Naive thymus-derived CD8-positive, alpha-beta T cell (primary cell): ENCODE measurements at regions not wholly inside any gene's neighbourhood (a gene's known extent, or its start where the extent isn't known, plus 50 kb on each side); places are given as distances from the start of the nearest gene placed in this dataset.
"Not testable (repeated sequence)": the region's sequence is repeated elsewhere in the genome, so short reads cannot be mapped to it uniquely, and the experiment has no call there.

Experiments
- ATAC-seq, 2 donors: fragments of 150-1000 bp; cut with Tn5 transposase in 1 of 2; sonication (Bioruptor Pico), chemical (Tn5 transposase) in 1 of 2; 1 replicate in 1 of 2; 2 replicates in 1 of 2; pipeline ENCODE4 v1.10.0; 2021; ENCODE audit warnings: mild to moderate bottlenecking in 2 of 2, moderate library complexity in 2 of 2
- POLR2A ChIA-PET: fragments of 350-600 bp; sonication (Branson Sonifier 250); formaldehyde crosslinking; loops from one replicate; lab custom pipeline; 2021; ENCODE audit warnings: antibody characterized with exemption; lab: Charles Lee
- DNase-seq, 10 donors: peaks; one replicate each; pipeline versions ENCODE4 v3.0.0 to v3.0.0-alpha.2; 2020 to 2022
- H3K27ac Mint-ChIP-seq, 10 donors: one replicate each; pipeline ENCODE4 v1.8.0; 2020 to 2022; ENCODE audit warnings: mild to moderate bottlenecking in 10 of 10, mixed read lengths in 10 of 10, moderate library complexity in 4 of 10, inconsistent platforms in 1 of 10
- H3K27me3 Mint-ChIP-seq, 5 donors: one replicate each; pipeline ENCODE4 v1.8.0; 2021 to 2022; ENCODE audit warnings: mixed read lengths in 5 of 5
- H3K36me3 Mint-ChIP-seq, 3 donors: one replicate each; pipeline ENCODE4 v1.8.0; 2020 to 2022; ENCODE audit warnings: mixed read lengths in 3 of 3, mild to moderate bottlenecking in 2 of 3, inconsistent platforms in 1 of 3
- H3K4me1 Mint-ChIP-seq, 4 donors: one replicate each; pipeline ENCODE4 v1.8.0; 2021 to 2022; ENCODE audit warnings: mixed read lengths in 4 of 4
- H3K4me3 Mint-ChIP-seq, 10 donors: one replicate each; pipeline ENCODE4 v1.8.0; 2020 to 2022; ENCODE audit warnings: mild to moderate bottlenecking in 10 of 10, mixed read lengths in 10 of 10, moderate library complexity in 6 of 10, inconsistent platforms in 1 of 10
- H3K9me3 Mint-ChIP-seq, 9 donors: one replicate each; pipeline ENCODE4 v1.8.0; 2020 to 2022; ENCODE audit warnings: mixed read lengths in 9 of 9, mild to moderate bottlenecking in 3 of 9, inconsistent platforms in 1 of 9, moderate library complexity in 1 of 9

- H3K27ac Mint-ChIP-seq: no peak overlapping the region
- peaks cover 0 to 6% (median 0%) of the 10 kb centered on the region in 9 donors for H3K9me3 Mint-ChIP-seq
- no peaks in the 10 kb centered on the region for H3K27me3 Mint-ChIP-seq
- no peak overlapping the region for H3K4me3 Mint-ChIP-seq
- no peak for DNase-seq
- POLR2A ChIA-PET: no interaction called here
- H3K4me1 Mint-ChIP-seq: peaks cover 0 to 5% (median 0%) of the 10 kb centered on the region in 4 donors
- H3K36me3 Mint-ChIP-seq: peaks cover 23 to 53% (median 34%) of the 10 kb centered on the region in 3 donors
- ATAC-seq: no peak
These were observed 344.6 kb downstream of the TYW1 start for GRCh38 chr7:67341153-67341768.

- DNase-seq: no peak
- POLR2A ChIA-PET: no interaction called here
- Mint-ChIP-seq H3K36me3 (peaks cover 23 to 57% (median 35%) of the 10 kb centered on the region in 3 donors), H3K4me1 (peaks cover 0 to 5% (median 0%) of the 10 kb centered on the region in 4 donors), H3K27me3 (no peaks in the 10 kb centered on the region), H3K4me3 (no peak overlapping the region), H3K27ac (no peak overlapping the region), H3K9me3 (peaks cover 0 to 6% (median 0%) of the 10 kb centered on the region in 9 donors)
- no peak for ATAC-seq
These were observed 346.5 kb downstream of the TYW1 start for GRCh38 chr7:67343114-67343513.

- DNase-seq: no peak
These were observed 346.9 kb downstream of the TYW1 start for GRCh38 chr7:67343572-67343971.

GRCh38 chr7:67344481-67345193 lies 348.0 kb downstream of the TYW1 start:
- ATAC-seq: no peak
- H3K9me3 Mint-ChIP-seq: peaks cover 0 to 6% (median 0%) of the 10 kb centered on the region in 9 donors
- peaks cover 0 to 5% (median 0%) of the 10 kb centered on the region in 4 donors for H3K4me1 Mint-ChIP-seq
- H3K27me3 Mint-ChIP-seq: no peaks in the 10 kb centered on the region
- POLR2A ChIA-PET: no interaction called here
- H3K4me3 Mint-ChIP-seq: no peak overlapping the region
- no peak overlapping the region for H3K27ac Mint-ChIP-seq
- no peak for DNase-seq
- H3K36me3 Mint-ChIP-seq: peaks cover 23 to 50% (median 37%) of the 10 kb centered on the region in 3 donors

More at GRCh38 chr7:67343572-67343971, 346.9 kb downstream of the TYW1 start:
- Mint-ChIP-seq H3K27me3 (no peaks in the 10 kb centered on the region), H3K4me1 (peaks cover 0 to 5% (median 0%) of the 10 kb centered on the region in 4 donors), H3K27ac (no peak overlapping the region), H3K4me3 (no peak overlapping the region), H3K36me3 (peaks cover 23 to 59% (median 37%) of the 10 kb centered on the region in 3 donors), H3K9me3 (peaks cover 0 to 6% (median 0%) of the 10 kb centered on the region in 9 donors)
- no peak for ATAC-seq
- POLR2A ChIA-PET: no interaction called here

- Mint-ChIP-seq H3K4me1 (peaks cover 0 to 5% (median 0%) of the 10 kb centered on the region in 4 donors), H3K4me3 (no peak overlapping the region), H3K9me3 (peaks cover 0 to 6% (median 0%) of the 10 kb centered on the region in 9 donors), H3K36me3 (peaks cover 19 to 39% (median 39%) of the 10 kb centered on the region in 3 donors), H3K27me3 (no peaks in the 10 kb centered on the region), H3K27ac (no peak overlapping the region)
- DNase-seq (no peak), ATAC-seq (no peak)
- POLR2A ChIA-PET: no interaction called here
These were observed 349.5 kb downstream of the TYW1 start for GRCh38 chr7:67346126-67346525.

GRCh38 chr7:67346876-67347275 lies 350.2 kb downstream of the TYW1 start:
- no peak overlapping the region for H3K27ac Mint-ChIP-seq
- DNase-seq (no peak), ATAC-seq (no peak)
- H3K4me3 Mint-ChIP-seq: no peak overlapping the region
- H3K36me3 Mint-ChIP-seq: peaks cover 19 to 43% (median 33%) of the 10 kb centered on the region in 3 donors
- peaks cover 0 to 6% (median 0%) of the 10 kb centered on the region in 9 donors for H3K9me3 Mint-ChIP-seq
- H3K4me1 Mint-ChIP-seq: peaks cover 0 to 5% (median 0%) of the 10 kb centered on the region in 4 donors
- POLR2A ChIA-PET: no interaction called here
- no peaks in the 10 kb centered on the region for H3K27me3 Mint-ChIP-seq

GRCh38 chr7:67348171-67348570 lies 351.5 kb downstream of the TYW1 start:
- Mint-ChIP-seq H3K27me3 (no peaks in the 10 kb centered on the region), H3K4me1 (peaks cover 0 to 5% (median 0%) of the 10 kb centered on the region in 4 donors), H3K4me3 (no peak overlapping the region), H3K27ac (no peak overlapping the region), H3K9me3 (peaks cover 0 to 6% (median 0%) of the 10 kb centered on the region in 9 donors), H3K36me3 (peaks cover 13 to 37% (median 26%) of the 10 kb centered on the region in 3 donors)
- ATAC-seq (no peak), DNase-seq (no peak)
- POLR2A ChIA-PET: no interaction called here

GRCh38 chr7:67357653-67358052 lies 361.0 kb downstream of the TYW1 start:
- peak overlapping the region in 2 of 10 donors; percentile 20 to 49 for H3K27ac Mint-ChIP-seq
- H3K4me3 Mint-ChIP-seq, ATAC-seq, DNase-seq, H3K27me3 Mint-ChIP-seq, POLR2A ChIA-PET, H3K4me1 Mint-ChIP-seq: not testable (repeated sequence)
- peaks cover 10 to 23% (median 17%) of the 10 kb centered on the region in 3 donors for H3K36me3 Mint-ChIP-seq
- H3K9me3 Mint-ChIP-seq: peaks cover 0 to 34% (median 0%) of the 10 kb centered on the region in 9 donors

GRCh38 chr7:67358316-67358715 lies 361.7 kb downstream of the TYW1 start:
- H3K4me3 Mint-ChIP-seq, H3K4me1 Mint-ChIP-seq, DNase-seq, POLR2A ChIA-PET, ATAC-seq, H3K27me3 Mint-ChIP-seq: not testable (repeated sequence)
- Mint-ChIP-seq H3K36me3 (peaks cover 10 to 23% (median 17%) of the 10 kb centered on the region in 3 donors), H3K27ac (peak overlapping the region in 1 of 10 donors; percentile 19), H3K9me3 (peaks cover 0 to 34% (median 0%) of the 10 kb centered on the region in 9 donors)

GRCh38 chr7:67358738-67359137 lies 362.1 kb downstream of the TYW1 start:
- H3K4me3 Mint-ChIP-seq, H3K27me3 Mint-ChIP-seq, H3K4me1 Mint-ChIP-seq, DNase-seq, POLR2A ChIA-PET, ATAC-seq, H3K27ac Mint-ChIP-seq: not testable (repeated sequence)
- peaks cover 10 to 21% (median 17%) of the 10 kb centered on the region in 3 donors for H3K36me3 Mint-ChIP-seq
- H3K9me3 Mint-ChIP-seq: peaks cover 0 to 34% (median 0%) of the 10 kb centered on the region in 9 donors

- no peak for DNase-seq
- peaks cover 10 to 17% (median 17%) of the 10 kb centered on the region in 3 donors for H3K36me3 Mint-ChIP-seq
These were observed 363.3 kb downstream of the TYW1 start for GRCh38 chr7:67359900-67360299.

GRCh38 chr7:67361150-67361549 lies 364.5 kb downstream of the TYW1 start:
- POLR2A ChIA-PET: no interaction called here
- DNase-seq (no peak), ATAC-seq (no peak)
- Mint-ChIP-seq H3K36me3 (peaks cover 10 to 15% (median 12%) of the 10 kb centered on the region in 3 donors), H3K4me1 (no peaks in the 10 kb centered on the region), H3K4me3 (no peak overlapping the region), H3K27me3 (peaks cover 0 to 4% (median 0%) of the 10 kb centered on the region in 5 donors), H3K27ac (no peak overlapping the region), H3K9me3 (peaks cover 0 to 28% (median 0%) of the 10 kb centered on the region in 9 donors)

More at GRCh38 chr7:67359900-67360299, 363.3 kb downstream of the TYW1 start:
- no peak for ATAC-seq
- Mint-ChIP-seq H3K27me3 (peaks cover 0 to 3% (median 0%) of the 10 kb centered on the region in 5 donors), H3K4me3 (no peak overlapping the region), H3K4me1 (no peaks in the 10 kb centered on the region), H3K9me3 (peaks cover 0 to 34% (median 0%) of the 10 kb centered on the region in 9 donors), H3K27ac (no peak overlapping the region)
- POLR2A ChIA-PET: no interaction called here
